T1000 (cell line): ENCODE measurements at regions not wholly inside any gene's neighbourhood (a gene's known extent, or its start where the extent isn't known, plus 50 kb on each side); places are given as distances from the start of the nearest gene placed in this dataset.
"Not testable (repeated sequence)": the region's sequence is repeated elsewhere in the genome, so short reads cannot be mapped to it uniquely, and the experiment has no call there.

Experiments
- DNase-seq: peaks from one replicate; lab custom pipeline; 2025; ENCODE audit warnings: mixed read lengths; lab: John Stamatoyannopoulos, UW

DNA sequence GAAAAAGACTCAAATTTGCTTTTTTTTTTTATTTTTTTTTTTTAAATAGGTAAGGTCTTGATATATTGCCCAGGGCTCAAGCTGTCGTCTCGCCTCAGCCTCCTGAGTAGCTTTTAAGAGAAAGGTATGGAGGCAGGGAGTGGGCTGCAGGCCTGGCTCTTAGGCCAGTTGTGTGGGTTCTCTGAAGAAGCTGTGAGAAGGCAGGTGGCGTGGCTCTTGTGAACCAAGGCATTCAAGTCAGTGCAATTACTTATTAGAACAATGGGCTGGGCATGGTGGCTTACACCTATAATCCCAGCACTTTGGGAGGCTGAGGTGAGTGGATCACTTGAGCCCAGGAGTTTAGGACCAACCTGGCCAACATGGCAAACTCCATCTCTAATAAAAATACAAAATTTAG, 244.0 kb upstream of the SFRP2 start:
- DNase-seq: no peak

DNA sequence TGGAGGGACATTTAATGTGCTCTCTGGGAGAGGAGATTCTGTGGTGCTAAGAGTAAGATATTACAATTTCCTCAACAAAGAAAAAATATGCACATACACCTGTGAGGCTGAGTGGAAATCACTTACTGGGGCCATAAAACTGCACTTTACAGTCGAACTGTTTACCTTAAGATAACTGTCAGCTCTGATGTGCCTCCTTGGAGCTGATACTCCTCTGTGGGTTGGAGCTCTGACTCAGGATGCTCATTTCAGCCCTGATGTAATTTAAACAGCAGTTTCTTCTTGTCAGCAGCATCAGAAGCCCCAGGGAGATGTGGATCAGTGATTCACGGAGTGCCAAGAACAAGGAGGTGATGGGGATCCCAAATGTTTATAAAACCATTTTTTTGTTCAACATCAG, 241.9 kb upstream of the SFRP2 start:
- no peak for DNase-seq

DNA sequence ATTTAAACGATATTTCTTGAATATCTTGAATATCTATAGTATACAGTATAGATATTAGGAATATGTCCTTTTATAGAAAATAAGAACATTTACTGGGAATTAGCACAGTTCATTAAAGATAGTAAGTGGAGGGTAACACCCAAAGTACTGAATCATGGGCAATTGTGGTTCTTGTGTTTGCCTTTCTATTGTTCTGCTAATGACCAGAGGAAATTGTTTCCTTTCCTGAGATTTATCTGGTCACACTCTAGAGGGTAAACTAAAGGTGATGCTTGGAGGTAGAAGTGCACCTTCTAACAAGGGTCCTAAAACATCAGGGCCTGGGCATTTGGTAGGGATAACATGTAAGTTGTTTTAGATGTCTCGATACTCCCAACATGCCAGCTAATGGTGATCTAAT, 241.3 kb upstream of the SFRP2 start:
- DNase-seq: no peak

DNA sequence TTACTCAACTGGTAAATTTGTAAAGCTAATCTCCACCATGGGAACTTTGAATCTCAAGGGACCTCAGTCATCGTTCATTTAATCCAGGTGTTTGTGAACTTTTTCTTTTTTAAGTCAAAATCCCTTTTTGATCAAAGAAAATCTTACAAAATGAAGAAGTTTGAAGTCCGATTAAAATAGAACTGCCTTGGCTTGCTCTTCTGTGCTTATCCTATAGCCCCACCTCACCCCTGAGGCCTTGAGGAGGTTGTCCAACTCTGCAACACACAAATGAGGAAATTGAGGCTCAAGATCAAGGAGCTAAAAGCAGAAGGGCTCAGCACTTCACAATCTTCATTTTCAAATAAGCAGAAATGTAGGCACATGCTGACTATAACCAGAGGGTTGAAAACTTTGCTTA, 240.3 kb upstream of the SFRP2 start:
- DNase-seq: no peak

DNA sequence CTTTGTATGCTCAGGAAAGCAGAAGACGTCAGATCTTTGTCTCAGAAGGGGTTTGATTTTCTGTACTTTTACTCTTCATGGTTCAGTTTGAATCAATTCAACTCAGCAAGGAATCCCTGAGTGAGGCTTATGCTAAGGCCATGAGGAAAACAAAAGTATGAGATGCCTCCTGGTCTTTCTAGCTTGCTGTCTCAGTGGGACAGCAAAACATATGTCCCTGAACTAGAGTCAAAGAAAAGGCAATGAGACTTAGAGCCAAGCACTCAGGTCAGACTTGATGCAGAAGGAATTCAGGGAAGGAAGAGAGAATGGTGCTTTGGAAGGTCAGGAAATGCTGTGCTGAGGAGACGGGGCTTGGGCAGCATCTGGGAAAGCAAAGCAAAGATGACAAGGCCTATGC, 236.2 kb upstream of the SFRP2 start:
- DNase-seq: no peak

DNA sequence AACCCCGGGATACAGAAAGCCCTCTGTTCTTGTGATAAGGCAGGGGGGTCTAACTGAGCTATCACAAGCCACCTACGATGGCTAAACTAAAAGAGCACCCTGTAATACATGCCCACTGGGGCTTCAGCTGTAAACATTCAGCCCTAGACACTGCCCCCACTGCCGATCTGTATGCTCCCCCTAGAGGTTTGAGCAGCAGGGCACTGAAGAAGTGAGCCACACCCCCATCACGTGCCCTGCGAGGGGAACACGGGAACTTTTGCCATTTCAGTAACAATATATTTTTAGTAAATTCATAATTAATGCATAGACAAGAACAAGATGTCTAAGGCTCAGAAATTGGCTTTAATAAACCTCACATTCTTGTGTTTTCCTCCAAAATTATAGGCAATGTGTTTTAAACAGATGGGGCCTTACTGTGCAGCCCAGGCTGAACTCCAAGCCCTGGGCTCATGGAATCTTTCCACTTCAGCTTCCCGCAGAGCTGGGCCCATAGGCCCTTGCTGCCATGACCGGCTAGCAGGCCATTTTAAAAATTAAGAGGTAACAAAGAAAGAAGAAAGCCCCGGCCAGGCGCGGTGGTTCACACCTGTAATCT, 235.3 kb upstream of the SFRP2 start:
- DNase-seq: no peak

DNA sequence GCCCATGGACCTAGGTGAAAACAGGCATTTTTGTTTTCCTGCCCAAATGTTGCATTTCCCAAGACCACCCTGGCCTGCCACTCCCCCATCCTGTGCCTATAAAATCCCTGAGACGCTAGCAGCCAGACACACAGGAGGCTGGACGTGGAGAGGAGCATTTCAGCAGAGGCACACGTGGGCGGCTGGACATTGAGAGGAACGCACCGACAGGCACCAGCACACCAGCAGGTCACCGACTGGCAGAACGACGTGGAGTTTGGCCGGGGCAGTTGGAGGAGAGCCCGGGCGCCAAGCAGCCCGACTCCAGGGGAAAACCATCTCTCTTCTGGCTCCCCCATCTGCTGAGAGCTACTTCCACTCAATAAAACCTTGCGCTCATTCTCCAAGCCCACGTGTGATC, 234.8 kb upstream of the SFRP2 start:
- not testable (repeated sequence) for DNase-seq

DNA sequence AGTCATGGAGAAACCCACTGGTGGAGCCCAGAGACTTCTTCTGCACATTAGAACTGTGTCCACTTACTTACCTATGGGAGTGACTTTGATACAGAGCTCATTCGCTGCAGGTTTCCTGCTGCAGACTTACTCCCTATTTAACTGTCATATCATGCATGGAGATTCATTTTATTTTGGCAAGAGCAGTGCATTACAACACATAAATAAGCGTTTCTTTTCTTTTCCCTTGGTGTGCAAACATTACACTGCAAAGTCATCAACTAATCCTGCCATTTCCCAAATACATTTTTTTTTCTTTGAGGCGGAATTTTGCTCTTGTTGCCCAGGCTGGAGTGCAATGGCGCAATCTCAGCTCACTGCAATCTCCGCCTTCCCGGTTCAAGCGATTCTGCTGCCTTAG, 230.9 kb upstream of the SFRP2 start:
- DNase-seq: no peak

DNA sequence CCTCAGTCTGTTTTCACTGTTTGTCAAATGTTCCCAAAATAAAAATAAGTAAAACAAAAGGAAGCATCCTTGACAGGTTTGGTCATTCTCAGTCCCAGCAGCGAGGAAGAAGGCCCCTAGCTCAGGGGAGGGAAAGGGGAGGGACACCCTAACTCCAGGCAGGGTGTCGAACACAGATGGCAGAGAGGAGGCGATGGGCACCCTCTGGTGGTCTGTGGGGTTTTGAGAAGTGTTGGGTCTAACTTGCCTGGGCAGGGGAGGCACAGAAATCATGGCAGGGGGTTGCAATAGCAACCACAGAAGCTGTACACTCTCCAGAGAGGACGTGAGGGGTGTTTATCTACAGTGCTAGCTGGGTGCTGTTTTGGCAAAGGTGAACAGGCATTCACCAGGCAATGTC, 229.8 kb upstream of the SFRP2 start:
- DNase-seq: no peak

DNA sequence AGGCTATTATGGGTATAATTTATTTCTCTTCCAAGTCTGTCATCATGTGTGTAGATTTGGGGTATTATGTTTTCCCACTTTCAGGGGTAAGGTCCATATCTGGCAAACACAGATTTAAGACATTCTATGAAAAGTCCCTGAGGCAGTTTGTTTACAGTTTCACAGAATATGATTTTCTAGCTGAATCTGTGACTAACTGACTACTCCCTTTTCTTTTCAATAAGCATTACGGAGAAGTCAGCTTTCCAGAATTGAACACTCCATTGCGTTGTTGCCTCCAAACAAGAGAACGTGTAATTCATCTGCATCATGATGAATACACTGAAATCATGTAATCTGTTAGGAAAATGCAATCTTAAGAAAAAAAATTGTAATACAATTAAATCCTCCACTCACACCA, 226.7 kb upstream of the SFRP2 start:
- no peak for DNase-seq

DNA sequence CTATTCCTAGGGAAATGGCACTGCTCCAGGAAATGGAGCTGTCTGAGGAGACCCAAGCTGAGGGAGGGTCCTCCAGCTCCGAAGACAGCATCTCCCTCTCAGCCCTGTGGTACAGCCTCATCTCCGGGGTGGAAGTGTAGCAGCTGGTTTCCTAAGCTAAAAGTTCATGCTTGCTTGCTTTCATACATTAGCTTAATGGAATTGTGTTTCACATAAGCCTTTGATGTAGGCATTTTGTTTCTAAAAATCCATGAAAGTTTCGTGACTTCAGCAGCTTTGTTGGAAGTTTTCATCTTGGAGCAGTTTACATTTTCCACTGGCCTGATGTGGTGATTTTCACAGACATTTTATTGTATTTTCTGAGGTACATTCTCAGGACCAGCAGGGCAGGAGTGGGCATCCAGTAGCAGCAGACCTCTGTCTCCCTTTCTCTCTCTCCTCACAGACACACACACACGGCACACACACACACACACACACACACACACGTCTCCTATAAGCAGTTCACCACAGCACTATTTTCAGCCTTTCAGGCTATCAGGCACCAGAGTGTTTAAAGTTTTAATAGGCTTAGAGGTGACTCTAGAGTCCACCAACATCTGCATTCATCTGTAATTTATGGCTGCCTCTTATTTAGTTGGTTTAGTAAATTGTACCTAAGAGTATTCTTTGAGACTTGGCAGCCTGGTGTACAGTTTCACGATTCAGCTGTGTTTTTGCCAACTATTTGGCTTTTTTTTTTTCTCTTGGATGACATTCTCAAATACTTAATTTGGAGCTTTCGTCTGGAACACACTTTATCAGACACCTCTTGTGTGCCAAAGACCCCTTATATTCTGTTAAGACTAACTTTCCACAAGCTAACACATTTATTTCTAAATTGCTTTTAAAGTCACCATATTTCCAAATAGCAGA, 225.8 kb upstream of the SFRP2 start:
- no peak for DNase-seq

DNA sequence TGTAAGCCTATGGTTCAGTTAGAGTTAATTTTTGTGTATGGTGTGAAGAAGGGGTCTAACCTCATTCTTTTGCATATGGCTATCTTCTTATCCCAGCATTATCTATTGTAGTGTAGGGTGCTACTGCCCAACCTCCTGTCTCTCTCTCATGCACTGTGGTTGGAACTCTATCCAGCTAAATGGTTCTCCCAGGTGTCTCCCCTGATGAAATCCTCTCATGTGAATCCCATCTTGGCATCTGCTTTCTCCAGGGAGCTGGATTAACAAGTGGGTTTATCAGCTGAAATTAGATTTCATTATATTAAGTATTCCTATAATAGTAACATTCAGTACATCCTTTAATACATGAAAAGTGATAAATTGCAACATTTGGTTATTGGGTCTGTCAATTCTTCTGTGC, 224.7 kb upstream of the SFRP2 start:
- no peak for DNase-seq

DNA sequence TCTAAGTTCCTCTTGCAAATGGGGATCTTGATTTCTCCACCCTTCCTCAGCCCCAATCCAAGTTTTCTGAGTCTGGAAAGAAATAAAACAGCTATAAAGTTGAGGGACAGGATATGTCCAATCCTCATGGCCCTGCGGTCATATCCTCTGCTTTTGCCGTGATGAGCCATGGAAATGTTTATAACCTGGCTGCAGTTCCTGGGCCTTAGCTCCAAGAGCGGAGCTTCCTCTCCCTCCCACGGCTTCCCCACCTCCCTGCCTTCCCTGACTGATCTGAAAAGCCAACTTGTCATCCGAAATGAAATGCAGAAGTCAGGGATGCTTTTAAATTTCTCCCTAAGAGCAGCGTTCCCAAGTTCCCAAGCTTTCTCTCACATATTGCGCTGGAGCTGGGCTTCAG, 221.5 kb upstream of the SFRP2 start:
- no peak for DNase-seq

DNA sequence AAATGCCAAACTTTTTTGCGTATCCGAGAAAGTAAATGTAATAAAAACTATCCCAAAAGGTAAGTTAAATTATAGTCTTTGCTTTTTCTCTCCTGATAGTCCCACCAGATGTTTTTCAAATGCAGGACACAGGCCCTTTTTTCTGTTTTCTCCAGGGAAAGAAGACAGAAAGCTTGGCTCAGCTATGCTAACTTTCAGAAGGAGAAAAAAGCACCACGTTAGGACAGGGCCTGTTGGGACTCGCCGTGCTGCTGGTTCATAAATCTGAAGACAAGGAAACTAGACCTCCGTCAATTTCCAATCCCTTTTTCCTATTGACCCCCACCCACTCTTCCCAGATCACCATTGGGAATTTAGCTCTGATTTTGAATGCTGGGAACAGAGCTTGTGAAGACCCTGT, 220.9 kb upstream of the SFRP2 start:
- no peak for DNase-seq

DNA sequence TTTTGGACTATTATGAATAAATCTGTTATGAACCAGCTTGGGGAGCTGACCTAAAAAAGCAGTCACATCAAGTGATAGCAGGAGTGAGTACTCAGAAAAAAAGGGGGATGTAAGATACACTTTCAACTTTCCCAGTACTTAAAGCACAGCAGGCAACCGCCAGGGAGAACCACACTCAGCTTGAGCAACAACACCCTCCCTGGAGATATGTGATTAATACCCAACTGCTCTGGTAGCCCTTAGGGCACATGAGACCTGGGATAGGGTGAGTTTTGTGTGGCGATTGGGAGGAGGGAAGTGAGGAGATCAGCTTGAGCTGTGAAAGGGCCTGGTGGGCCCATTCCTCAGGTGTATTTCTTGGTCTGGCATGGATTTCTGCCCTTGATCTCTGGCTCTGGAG, 220.3 kb upstream of the SFRP2 start:
- no peak for DNase-seq

DNA sequence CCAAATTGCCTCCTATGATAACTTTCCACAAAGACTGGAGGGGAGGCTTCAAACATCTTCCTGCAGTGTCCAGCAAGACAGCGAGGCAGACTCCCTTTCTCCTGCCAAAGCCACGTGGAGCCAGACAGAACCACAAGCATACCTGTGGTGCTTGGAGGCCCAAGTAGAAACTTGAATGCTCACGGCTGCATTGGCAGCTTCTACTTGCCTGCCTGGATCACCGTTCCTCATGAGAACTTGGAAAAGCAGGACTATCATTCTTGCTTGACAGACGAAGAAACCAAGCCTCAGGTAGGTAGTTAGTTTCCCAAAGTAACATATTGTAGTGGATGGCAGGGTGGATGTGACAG, 216.3 kb upstream of the SFRP2 start:
- no peak for DNase-seq

DNA sequence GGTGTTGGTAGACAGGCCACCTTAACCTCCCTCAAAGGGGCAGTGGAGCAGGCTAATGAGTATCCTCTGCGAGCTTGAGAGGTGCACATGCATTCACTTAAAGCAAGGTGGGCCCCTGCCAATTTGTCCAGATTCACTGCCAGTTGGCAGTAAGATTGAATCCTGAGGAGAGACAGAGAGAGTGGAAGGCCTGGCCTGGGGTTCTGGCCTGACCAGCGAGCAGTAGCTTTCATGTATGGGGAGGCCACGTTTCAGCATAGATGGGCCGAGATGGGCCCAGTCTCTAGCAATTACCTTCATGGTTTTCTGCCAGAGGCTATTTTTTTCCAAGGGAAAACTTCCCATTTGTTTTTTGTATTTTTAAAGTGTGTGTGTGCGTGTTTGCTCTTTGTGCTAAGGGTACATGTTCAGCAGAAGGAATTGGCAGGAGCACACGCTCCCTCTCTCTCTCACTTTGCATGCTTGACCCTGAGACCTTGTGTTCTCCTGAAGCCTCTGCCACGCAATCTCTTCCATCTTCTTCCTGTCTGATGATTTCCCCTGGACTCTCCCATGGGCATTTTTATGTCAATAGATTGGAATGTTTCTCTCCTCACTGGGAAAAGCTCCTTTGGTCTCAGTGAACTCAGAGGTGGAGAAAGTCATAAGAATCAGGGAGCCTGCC, 215.8 kb upstream of the SFRP2 start:
- DNase-seq: peak; percentile 26

DNA sequence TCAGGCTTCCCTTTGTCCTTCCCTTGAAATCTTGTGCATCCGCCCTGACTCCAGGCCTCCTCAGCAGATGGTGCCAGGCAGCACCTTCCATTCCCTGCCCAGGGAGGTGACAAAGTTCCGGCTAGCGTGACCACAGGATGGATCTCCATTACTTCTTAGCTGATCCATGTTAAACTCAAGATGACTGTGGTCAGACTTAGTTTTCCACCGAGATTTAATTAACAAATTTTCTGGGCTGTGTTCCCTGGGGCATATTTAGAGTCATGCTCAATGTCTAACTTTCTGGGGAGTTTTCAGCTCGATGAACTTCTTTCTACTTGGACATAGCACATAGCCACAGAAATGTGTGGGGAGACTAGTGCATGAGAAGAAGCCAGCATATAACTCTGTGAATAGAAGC, 215.1 kb upstream of the SFRP2 start:
- no peak for DNase-seq

DNA sequence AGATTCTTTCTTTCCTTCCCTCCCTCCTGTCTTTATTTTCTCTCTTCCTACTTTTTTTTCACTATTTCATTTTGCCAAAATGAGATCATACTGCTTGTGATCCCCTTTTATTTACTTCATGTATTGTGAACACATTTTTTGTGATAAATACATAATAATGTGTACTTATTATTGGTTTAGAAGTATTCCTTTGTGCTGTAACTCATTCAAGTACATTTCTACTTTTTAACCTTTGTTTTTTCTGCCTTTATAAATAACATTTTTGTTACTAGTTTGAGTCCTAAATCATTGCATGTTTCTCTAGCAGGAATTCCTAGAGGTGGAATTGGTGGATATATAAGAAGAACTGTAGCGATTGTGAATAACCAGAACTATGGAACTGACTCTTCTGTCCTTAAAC, 214.5 kb upstream of the SFRP2 start:
- DNase-seq: no peak

DNA sequence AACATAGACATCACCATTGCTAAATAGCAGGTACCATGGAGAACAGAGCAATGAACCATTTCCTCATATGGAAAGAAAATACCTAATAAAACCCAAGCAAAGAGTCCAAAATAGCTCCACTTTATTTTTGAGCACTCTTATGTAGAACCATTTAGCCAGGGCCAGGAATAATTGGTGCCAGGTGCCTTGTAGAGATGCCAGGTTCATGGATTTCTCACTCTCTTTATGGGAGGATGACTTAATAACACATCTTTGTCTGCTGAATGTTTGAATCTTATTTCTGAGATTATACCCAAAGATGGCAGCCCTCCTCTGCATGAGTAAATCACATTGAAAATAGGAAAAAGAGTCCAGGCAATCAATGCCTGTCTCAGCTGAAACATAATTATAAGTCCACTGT, 212.3 kb upstream of the SFRP2 start:
- DNase-seq: no peak

DNA sequence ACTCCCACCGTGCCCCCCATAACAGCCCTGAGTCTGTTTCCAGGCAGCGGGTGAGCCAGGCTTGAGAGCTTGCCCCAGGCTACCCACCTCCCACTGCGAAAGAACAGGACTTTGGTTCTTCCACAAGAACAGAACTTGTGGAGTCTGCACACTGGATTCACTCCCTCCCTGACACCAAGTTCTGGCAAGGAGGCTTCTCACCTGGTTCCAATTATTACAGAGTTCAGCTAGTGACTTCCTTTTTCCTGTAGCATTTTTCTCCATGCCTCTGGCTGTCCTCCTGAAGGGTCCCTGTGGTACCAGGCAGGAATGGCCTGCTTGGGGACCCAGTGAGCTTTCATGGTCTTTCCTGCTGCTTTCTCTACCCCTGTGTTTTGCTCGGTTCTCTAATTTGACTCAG, 208.6 kb upstream of the SFRP2 start:
- no peak for DNase-seq

DNA sequence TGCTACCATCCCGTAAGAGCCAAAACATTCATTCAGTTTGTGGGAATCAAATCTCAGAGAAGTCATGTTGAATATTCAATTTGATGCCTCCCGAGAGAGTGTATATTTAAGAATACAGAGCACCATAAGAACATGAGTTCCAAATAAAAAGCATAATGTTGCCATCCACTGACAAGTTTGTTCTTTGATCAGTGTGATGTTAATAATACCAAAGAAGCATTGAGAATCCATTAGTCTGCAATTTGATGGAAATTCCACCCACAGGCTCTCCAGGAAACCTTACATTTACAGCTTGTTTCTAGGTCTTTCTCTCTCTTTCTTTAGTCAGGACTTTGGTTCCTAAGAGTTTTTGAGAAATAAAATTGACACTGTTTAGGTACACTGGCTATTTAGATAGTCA, 200.6 kb upstream of the SFRP2 start:
- DNase-seq: no peak
